Loucy (cell line): ENCODE measurements at regions not wholly inside any gene's neighbourhood (a gene's known extent, or its start where the extent isn't known, plus 50 kb on each side); places are given as distances from the start of the nearest gene placed in this dataset.

Experiments
- H2AFZ ChIP-seq: fragments of 200-600 bp; sonication (generic); 2 replicates; pipeline ENCODE4 v1.6.0; 2016; ENCODE audit warnings: antibody characterized with exemption, mild to moderate bottlenecking, low read length, moderate library complexity
- H3F3A ChIP-seq: fragments of 200-600 bp; 2 replicates; pipeline ENCODE4 v1.6.0; 2016; ENCODE audit warnings: antibody characterized with exemption, low read depth, mild to moderate bottlenecking
- H3K27me3 ChIP-seq: fragments of 200-600 bp; sonication (generic); 2 replicates; pipeline ENCODE4 v1.6.1; 2014; ENCODE audit warnings: low read length, mild to moderate bottlenecking; ENCODE audit not compliant: insufficient read depth, poor library complexity, severe bottlenecking
- H3K36me3 ChIP-seq: fragments of 200-600 bp; sonication (generic); 2 replicates; pipeline ENCODE4 v1.6.1; 2016; ENCODE audit warnings: low read length; ENCODE audit not compliant: insufficient read depth
- H3K4me1 ChIP-seq: fragments of 200-600 bp; sonication (generic); 2 replicates; pipeline ENCODE4 v1.5.1; 2014; ENCODE audit warnings: low read length, mild to moderate bottlenecking; ENCODE audit not compliant: insufficient read depth, poor library complexity, severe bottlenecking
- H3K4me2 ChIP-seq: fragments of 200-600 bp; sonication (generic); 2 replicates; pipeline ENCODE4 v1.6.0; 2014; ENCODE audit warnings: antibody characterized with exemption, low read length, low read depth, mild to moderate bottlenecking; ENCODE audit not compliant: poor library complexity, severe bottlenecking
- H3K4me3 ChIP-seq: fragments of 200-600 bp; sonication (generic); 2 replicates; pipeline ENCODE4 v1.5.1; 2014; ENCODE audit warnings: low read length, mild to moderate bottlenecking, mixed read lengths; ENCODE audit not compliant: poor library complexity, severe bottlenecking
- H3K79me2 ChIP-seq: fragments of 200-600 bp; sonication (generic); 2 replicates; pipeline ENCODE4 v1.6.1; 2014; ENCODE audit warnings: low read length; ENCODE audit not compliant: insufficient read depth
- H3K9ac ChIP-seq: fragments of 200-600 bp; sonication (generic); 2 replicates; pipeline ENCODE4 v1.6.0; 2014; ENCODE audit warnings: mild to moderate bottlenecking, low read depth, low read length, moderate library complexity; ENCODE audit not compliant: poor library complexity, severe bottlenecking
- H3K9me2 ChIP-seq: fragments of 200-600 bp; sonication (generic); replicated peaks from 2 replicates; pipeline ENCODE4 v1.6.1; 2016; ENCODE audit warnings: low read depth, low read length, mixed read lengths
- H3K9me3 ChIP-seq: fragments of 200-600 bp; sonication (generic); 2 replicates; pipeline ENCODE4 v1.6.1; 2014; ENCODE audit warnings: mild to moderate bottlenecking, antibody characterized with exemption, low read length, low read depth; ENCODE audit not compliant: insufficient read depth
- H4K20me1 ChIP-seq: fragments of 200-600 bp; sonication (generic); 2 replicates; pipeline ENCODE4 v1.6.0; 2014; ENCODE audit warnings: antibody characterized with exemption, low read length, mild to moderate bottlenecking; ENCODE audit not compliant: insufficient read depth, poor library complexity, severe bottlenecking
- CTCF ChIP-seq: fragments of 200-600 bp; sonication (generic); conservative IDR thresholded peaks from 2 replicates; pipeline ENCODE4 v1.5.1; 2014; ENCODE audit warnings: mild to moderate bottlenecking, antibody characterized with exemption, low read length
- EZH2phosphoT487 ChIP-seq: fragments of 200-600 bp; IDR thresholded peaks from 2 replicates; pipeline ENCODE4 v1.6.1; 2018; ENCODE audit warnings: antibody characterized with exemption, mild to moderate bottlenecking, moderate library complexity, borderline replicate concordance

- no peak for TF ChIP-seq CTCF
- no peak for TF ChIP-seq EZH2phosphoT487
- Histone ChIP-seq H3F3A (no peaks in the 10 kb centered on the region), H3K9me2 (no peaks in the 10 kb centered on the region), H4K20me1 (no peaks in the 10 kb centered on the region), H3K79me2 (no peaks in the 10 kb centered on the region), H3K36me3 (no peaks in the 10 kb centered on the region), H3K4me3 (no peak overlapping the region), H3K4me2 (no peak overlapping the region), H2AFZ (no peak overlapping the region), H3K27me3 (no peaks in the 10 kb centered on the region), H3K9me3 (no peaks in the 10 kb centered on the region), H3K4me1 (no peaks in the 10 kb centered on the region), H3K9ac (no peak overlapping the region)
Measured at GRCh38 chr3:70597312-70597711, 284.9 kb upstream of the MDFIC2 start.

GRCh38 chr3:70583682-70584081 lies 271.2 kb upstream of the MDFIC2 start:
- Histone ChIP-seq H3K9ac (no peak overlapping the region), H4K20me1 (no peaks in the 10 kb centered on the region), H3F3A (no peaks in the 10 kb centered on the region), H3K9me3 (no peaks in the 10 kb centered on the region), H3K4me1 (no peaks in the 10 kb centered on the region), H3K4me3 (no peak overlapping the region), H3K27me3 (no peaks in the 10 kb centered on the region), H2AFZ (no peak overlapping the region), H3K36me3 (no peaks in the 10 kb centered on the region), H3K4me2 (no peak overlapping the region), H3K79me2 (no peaks in the 10 kb centered on the region), H3K9me2 (no peaks in the 10 kb centered on the region)
- no peak for TF ChIP-seq EZH2phosphoT487
- no peak for TF ChIP-seq CTCF

DNA sequence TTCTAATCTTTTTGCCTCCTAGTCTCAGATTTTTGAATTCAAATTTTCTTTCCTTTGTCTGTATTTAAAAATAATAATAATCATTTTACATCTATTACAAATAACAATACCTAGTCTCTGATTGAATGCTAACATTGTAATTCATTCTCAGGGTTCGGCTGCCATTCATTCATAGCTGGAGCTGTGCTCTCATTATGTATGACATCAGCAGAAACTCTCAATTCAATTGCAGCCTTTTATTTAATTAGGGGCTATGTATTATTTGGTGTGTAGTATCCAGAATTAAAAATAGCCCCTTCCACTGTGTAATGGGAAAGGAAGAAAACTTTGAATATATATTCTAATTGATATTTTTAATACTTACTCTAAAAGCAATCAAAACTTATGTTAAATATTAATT lies 270.4 kb upstream of the MDFIC2 start:
- Histone ChIP-seq H4K20me1 (no peaks in the 10 kb centered on the region), H3K79me2 (no peaks in the 10 kb centered on the region), H3K9me2 (no peaks in the 10 kb centered on the region), H3K36me3 (no peaks in the 10 kb centered on the region), H3K9me3 (no peaks in the 10 kb centered on the region), H3K4me2 (no peak overlapping the region), H3K4me3 (no peak overlapping the region), H3K4me1 (no peaks in the 10 kb centered on the region), H2AFZ (no peak overlapping the region), H3K27me3 (no peaks in the 10 kb centered on the region), H3F3A (no peaks in the 10 kb centered on the region), H3K9ac (no peak overlapping the region)
- TF ChIP-seq EZH2phosphoT487 (no peak), CTCF (no peak)
